ENCODE measurements at regions not wholly inside any gene's neighbourhood (a gene's known extent, or its start where the extent isn't known, plus 50 kb on each side); places are given as distances from the start of the nearest gene placed in this dataset.

DNA sequence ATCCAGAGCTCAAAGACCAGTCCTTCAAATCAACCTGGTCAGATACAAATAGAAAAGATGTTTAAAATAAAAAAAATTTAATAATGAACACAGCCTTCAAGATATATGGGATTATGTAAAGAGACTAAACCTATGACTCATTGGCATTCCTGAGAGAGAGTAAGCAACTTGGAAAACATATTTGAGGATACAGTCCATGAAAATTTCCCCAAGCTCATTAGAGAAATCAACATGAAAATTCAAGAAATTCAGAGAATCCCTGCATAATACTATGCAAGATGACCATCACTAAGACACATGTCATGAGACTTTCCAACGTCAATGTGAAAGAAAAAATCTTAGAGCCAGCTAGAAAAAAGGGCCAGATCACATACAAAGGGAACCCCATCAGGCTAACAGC, 512.9 kb upstream of the PTGER4 start:
- TF ChIP-seq EP300 (IDR thresholded peaks at IDR 0.05) (no peak), KDM1A (IDR thresholded peaks at IDR 0.05; ENCODE audit: low read depth) (no peak), HOXB13 (CRISPR knock-in tag; IDR thresholded peaks at IDR 0.05; ENCODE audit: low read depth) (no peak), HDAC2 (IDR thresholded peaks at IDR 0.05) (no peak), ESRRA (IDR thresholded peaks at IDR 0.05; ENCODE audit: borderline replicate concordance, low read length) (no peak), POLR2A (IDR thresholded peaks at IDR 0.05; ENCODE audit: low read length) (no peak), CBX2 (IDR thresholded peaks at IDR 0.05; ENCODE audit: borderline replicate concordance, low read depth) (no peak), JUN (IDR thresholded peaks at IDR 0.05) (no peak), POLR2AphosphoS2 (conservative IDR thresholded peaks at IDR 0.05; ENCODE audit: low read length) (no peak), GATA3 (IDR thresholded peaks at IDR 0.05; ENCODE audit: borderline replicate concordance) (no peak)
- TF ChIP-seq, protein P1, sequence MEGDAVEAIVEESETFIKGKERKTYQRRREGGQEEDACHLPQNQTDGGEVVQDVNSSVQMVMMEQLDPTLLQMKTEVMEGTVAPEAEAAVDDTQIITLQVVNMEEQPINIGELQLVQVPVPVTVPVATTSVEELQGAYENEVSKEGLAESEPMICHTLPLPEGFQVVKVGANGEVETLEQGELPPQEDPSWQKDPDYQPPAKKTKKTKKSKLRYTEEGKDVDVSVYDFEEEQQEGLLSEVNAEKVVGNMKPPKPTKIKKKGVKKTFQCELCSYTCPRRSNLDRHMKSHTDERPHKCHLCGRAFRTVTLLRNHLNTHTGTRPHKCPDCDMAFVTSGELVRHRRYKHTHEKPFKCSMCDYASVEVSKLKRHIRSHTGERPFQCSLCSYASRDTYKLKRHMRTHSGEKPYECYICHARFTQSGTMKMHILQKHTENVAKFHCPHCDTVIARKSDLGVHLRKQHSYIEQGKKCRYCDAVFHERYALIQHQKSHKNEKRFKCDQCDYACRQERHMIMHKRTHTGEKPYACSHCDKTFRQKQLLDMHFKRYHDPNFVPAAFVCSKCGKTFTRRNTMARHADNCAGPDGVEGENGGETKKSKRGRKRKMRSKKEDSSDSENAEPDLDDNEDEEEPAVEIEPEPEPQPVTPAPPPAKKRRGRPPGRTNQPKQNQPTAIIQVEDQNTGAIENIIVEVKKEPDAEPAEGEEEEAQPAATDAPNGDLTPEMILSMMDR (IDR thresholded peaks at IDR 0.05) = no peak
- TF ChIP-seq, protein P2, sequence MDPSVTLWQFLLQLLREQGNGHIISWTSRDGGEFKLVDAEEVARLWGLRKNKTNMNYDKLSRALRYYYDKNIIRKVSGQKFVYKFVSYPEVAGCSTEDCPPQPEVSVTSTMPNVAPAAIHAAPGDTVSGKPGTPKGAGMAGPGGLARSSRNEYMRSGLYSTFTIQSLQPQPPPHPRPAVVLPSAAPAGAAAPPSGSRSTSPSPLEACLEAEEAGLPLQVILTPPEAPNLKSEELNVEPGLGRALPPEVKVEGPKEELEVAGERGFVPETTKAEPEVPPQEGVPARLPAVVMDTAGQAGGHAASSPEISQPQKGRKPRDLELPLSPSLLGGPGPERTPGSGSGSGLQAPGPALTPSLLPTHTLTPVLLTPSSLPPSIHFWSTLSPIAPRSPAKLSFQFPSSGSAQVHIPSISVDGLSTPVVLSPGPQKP (IDR thresholded peaks at IDR 0.05; ENCODE audit: low read depth, low read length) = no peak
- TF ChIP-seq, protein P3, sequence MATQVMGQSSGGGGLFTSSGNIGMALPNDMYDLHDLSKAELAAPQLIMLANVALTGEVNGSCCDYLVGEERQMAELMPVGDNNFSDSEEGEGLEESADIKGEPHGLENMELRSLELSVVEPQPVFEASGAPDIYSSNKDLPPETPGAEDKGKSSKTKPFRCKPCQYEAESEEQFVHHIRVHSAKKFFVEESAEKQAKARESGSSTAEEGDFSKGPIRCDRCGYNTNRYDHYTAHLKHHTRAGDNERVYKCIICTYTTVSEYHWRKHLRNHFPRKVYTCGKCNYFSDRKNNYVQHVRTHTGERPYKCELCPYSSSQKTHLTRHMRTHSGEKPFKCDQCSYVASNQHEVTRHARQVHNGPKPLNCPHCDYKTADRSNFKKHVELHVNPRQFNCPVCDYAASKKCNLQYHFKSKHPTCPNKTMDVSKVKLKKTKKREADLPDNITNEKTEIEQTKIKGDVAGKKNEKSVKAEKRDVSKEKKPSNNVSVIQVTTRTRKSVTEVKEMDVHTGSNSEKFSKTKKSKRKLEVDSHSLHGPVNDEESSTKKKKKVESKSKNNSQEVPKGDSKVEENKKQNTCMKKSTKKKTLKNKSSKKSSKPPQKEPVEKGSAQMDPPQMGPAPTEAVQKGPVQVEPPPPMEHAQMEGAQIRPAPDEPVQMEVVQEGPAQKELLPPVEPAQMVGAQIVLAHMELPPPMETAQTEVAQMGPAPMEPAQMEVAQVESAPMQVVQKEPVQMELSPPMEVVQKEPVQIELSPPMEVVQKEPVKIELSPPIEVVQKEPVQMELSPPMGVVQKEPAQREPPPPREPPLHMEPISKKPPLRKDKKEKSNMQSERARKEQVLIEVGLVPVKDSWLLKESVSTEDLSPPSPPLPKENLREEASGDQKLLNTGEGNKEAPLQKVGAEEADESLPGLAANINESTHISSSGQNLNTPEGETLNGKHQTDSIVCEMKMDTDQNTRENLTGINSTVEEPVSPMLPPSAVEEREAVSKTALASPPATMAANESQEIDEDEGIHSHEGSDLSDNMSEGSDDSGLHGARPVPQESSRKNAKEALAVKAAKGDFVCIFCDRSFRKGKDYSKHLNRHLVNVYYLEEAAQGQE (IDR thresholded peaks at IDR 0.05) = no peak
- TF ChIP-seq, protein P4, sequence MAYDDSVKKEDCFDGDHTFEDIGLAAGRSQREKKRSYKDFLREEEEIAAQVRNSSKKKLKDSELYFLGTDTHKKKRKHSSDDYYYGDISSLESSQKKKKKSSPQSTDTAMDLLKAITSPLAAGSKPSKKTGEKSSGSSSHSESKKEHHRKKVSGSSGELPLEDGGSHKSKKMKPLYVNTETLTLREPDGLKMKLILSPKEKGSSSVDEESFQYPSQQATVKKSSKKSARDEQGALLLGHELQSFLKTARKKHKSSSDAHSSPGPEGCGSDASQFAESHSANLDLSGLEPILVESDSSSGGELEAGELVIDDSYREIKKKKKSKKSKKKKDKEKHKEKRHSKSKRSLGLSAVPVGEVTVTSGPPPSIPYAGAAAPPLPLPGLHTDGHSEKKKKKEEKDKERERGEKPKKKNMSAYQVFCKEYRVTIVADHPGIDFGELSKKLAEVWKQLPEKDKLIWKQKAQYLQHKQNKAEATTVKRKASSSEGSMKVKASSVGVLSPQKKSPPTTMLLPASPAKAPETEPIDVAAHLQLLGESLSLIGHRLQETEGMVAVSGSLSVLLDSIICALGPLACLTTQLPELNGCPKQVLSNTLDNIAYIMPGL (CRISPR knock-in tag; IDR thresholded peaks at IDR 0.05; ENCODE audit: borderline replicate concordance) = no peak
